Small intestine (tissue), 7 donors: ENCODE measurements at regions not wholly inside any gene's neighbourhood (a gene's known extent, or its start where the extent isn't known, plus 50 kb on each side); places are given as distances from the start of the nearest gene placed in this dataset.

Experiments used
- DNase-seq, 2 donors: peaks; one replicate each; pipeline versions ENCODE4 v3.0.0 to v3.0.0-alpha.2; 2013
- FAIRE-seq: peaks from 2 replicates; lab custom pipeline; 2012; peaks lifted over from hg19 to GRCh38; lab: Jason Lieb, UNC
- H3K27ac ChIP-seq, 3 donors: one replicate each; pipeline ENCODE4 v1.5.1; 2013; ENCODE audit warnings: low read length in 2 of 3, mild to moderate bottlenecking in 2 of 3, control low read depth in 1 of 3, inconsistent platforms in 1 of 3, low read depth in 1 of 3, moderate library complexity in 1 of 3
- H3K27me3 ChIP-seq, 3 donors: one replicate each; pipeline ENCODE4 v1.6.1; 2013; ENCODE audit warnings: low read length in 3 of 3, inconsistent platforms in 1 of 3; ENCODE audit not compliant: control insufficient read depth in 3 of 3, insufficient read depth in 3 of 3
- H3K36me3 ChIP-seq, 3 donors: one replicate each; pipeline ENCODE4 v1.6.1; 2013; ENCODE audit warnings: low read length in 3 of 3, inconsistent platforms in 1 of 3, low read depth in 1 of 3, mild to moderate bottlenecking in 1 of 3, moderate library complexity in 1 of 3; ENCODE audit not compliant: control insufficient read depth in 3 of 3, insufficient read depth in 2 of 3
- H3K4me1 ChIP-seq, 3 donors: one replicate each; pipeline ENCODE4 v1.6.1; 2013; ENCODE audit warnings: low read length in 2 of 3, inconsistent platforms in 1 of 3, low read depth in 1 of 3, mild to moderate bottlenecking in 1 of 3, moderate library complexity in 1 of 3; ENCODE audit not compliant: control insufficient read depth in 3 of 3, insufficient read depth in 2 of 3
- H3K4me3 ChIP-seq, 3 donors: one replicate each; pipeline ENCODE4 v1.5.1; 2013; ENCODE audit warnings: low read length in 3 of 3, control low read depth in 1 of 3, inconsistent platforms in 1 of 3, low read depth in 1 of 3, mild to moderate bottlenecking in 1 of 3, moderate library complexity in 1 of 3
- H3K9me3 ChIP-seq, 2 donors: one replicate each; pipeline ENCODE4 v1.6.1; 2013; ENCODE audit warnings: low read depth in 1 of 2, low read length in 1 of 2; ENCODE audit not compliant: control insufficient read depth in 2 of 2, insufficient read depth in 1 of 2
- WGBS, 3 donors: extraction: QIAGEN DNeasy Blood & Tissue Kit; methylation state at CpG; one replicate each; pipeline ENCODE4 v1.1.7; 2013; 5-methylcytosine and 5-hydroxymethylcytosine counted together
- donor health status: healthy with polysubstance abuse.
- donor health status: control.
- donor health status: control.
- donor health status: Bipolar disorder and iron deficiency.
- donor health status: healthy.

DNA sequence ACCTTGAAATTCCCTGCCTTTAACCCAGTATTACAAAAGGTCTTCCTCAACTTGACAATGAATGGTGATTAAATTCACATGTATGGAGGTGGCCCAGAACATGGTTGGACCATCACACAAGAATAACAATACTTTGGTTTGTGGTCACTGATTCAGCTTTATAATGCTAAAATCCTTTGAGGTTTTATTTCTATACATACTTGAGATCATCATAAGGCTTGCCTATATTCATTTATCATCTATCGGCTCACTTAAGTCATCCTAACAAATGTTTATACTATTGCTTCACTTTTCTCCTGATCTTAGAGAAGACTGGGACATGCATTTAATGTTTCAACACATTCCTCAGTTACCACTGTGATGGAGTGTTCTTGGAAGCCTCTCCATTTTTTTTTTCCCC lies 191.3 kb downstream of the DMAC1 start:
- H3K36me3 ChIP-seq: no peaks in the 10 kb centered on the region
- FAIRE-seq (no peak), DNase-seq (no peak)
- no peak overlapping the region for H3K27ac ChIP-seq
- H3K9me3 ChIP-seq: no peaks in the 10 kb centered on the region
- H3K4me3 ChIP-seq: no peak overlapping the region
- H3K4me1 ChIP-seq: no peaks in the 10 kb centered on the region
- no peaks in the 10 kb centered on the region for H3K27me3 ChIP-seq
- WGBS, 3 donors: 73 to 93% (median 77%) methylated on average over 1 of the region's 1 CpG

DNA sequence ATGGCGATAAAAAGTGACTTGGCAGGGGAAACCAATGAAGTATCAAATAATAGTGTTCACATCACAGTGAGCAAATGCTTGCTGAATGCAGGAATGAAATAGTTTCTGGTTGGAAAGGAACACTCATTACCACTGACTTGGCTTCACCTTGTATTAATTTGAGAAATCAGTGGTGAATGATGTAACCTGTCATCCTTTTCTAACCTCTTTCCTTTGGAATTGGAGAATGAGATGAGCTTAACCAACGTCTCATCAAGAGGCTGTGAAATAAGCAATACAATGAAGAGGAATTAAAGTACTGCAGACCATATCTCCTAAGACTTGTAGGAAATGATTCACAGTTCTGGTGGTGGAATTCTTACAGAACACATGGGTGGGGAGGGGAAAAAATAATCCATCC lies 192.2 kb downstream of the DMAC1 start:
- no peaks in the 10 kb centered on the region for H3K4me1 ChIP-seq
- no peak overlapping the region for H3K4me3 ChIP-seq
- H3K9me3 ChIP-seq: no peaks in the 10 kb centered on the region
- no peaks in the 10 kb centered on the region for H3K27me3 ChIP-seq
- no peak for FAIRE-seq
- 27 to 40% (median 32%) methylated on average over 2 of the region's 2 CpGs for WGBS, 3 donors
- H3K27ac ChIP-seq: no peak overlapping the region
- no peak for DNase-seq
- H3K36me3 ChIP-seq: no peaks in the 10 kb centered on the region

DNA sequence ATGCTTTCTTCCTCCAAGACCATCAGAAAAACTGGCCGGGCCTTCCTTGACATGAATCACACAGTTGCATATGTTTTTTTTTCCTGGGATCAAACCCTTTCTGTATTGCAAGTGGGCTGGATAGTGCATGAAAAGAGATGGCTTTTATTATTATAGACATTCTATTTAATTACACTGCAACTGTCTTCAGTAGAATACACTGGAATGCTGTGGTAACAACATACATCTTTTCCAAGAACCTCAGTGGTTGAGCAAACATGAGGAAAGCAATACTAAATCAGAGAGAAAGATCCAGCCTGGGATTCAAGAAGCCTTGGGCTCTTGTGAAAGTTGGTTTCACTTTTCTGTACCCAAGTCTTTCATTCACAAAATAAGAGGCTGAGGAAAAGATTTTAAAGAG lies 193.0 kb downstream of the DMAC1 start:
- DNase-seq: no peak
- Histone ChIP-seq H3K4me1 (no peaks in the 10 kb centered on the region), H3K27me3 (no peaks in the 10 kb centered on the region), H3K36me3 (no peaks in the 10 kb centered on the region), H3K9me3 (no peaks in the 10 kb centered on the region), H3K27ac (no peak overlapping the region), H3K4me3 (no peak overlapping the region)
- WGBS, 3 donors: 79 to 85% (median 80%) methylated on average over 1 of the region's 1 CpG
- FAIRE-seq: no peak

- no peaks in the 10 kb centered on the region for H3K36me3 ChIP-seq
- no peaks in the 10 kb centered on the region for H3K4me1 ChIP-seq
- WGBS, 3 donors: 79 to 90% (median 89%) methylated on average over 2 of the region's 2 CpGs
- no peak for DNase-seq
- H3K4me3 ChIP-seq: no peak overlapping the region
- FAIRE-seq: no peak
- no peaks in the 10 kb centered on the region for H3K9me3 ChIP-seq
- no peak overlapping the region for H3K27ac ChIP-seq
- H3K27me3 ChIP-seq: no peaks in the 10 kb centered on the region
These were observed 197.8 kb downstream of the DMAC1 start for GRCh38 chr9:7601739-7602138.

DNA sequence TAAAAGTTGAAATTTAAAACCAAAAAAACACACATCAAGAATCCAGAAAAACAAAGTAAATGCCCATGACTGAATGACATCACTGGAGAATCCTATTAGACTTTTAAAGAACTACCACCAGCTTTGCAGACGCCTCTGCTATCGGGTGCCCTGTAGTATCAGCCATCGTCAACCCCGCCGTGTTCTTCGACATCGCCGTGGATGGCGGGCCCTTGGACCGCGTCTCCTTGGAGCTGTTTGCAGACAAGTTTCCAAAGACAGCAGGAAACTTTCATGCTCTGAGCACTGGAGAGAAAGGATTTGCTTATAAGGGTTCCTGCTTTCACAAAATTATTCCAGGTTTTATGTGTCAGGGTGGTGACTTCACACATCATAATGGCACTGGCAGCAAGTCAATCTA lies 201.9 kb downstream of the DMAC1 start:
- Histone ChIP-seq H3K9me3 (peaks cover 0 to 4% of the 10 kb centered on the region in 2 donors), H3K27ac (no peak overlapping the region), H3K4me3 (no peak overlapping the region), H3K36me3 (no peaks in the 10 kb centered on the region), H3K27me3 (no peaks in the 10 kb centered on the region), H3K4me1 (no peaks in the 10 kb centered on the region)
- WGBS, 3 donors: 97 to 98% (median 98%) methylated on average over 11 of the region's 11 CpGs
- DNase-seq: no peak
- FAIRE-seq: no peak

DNA sequence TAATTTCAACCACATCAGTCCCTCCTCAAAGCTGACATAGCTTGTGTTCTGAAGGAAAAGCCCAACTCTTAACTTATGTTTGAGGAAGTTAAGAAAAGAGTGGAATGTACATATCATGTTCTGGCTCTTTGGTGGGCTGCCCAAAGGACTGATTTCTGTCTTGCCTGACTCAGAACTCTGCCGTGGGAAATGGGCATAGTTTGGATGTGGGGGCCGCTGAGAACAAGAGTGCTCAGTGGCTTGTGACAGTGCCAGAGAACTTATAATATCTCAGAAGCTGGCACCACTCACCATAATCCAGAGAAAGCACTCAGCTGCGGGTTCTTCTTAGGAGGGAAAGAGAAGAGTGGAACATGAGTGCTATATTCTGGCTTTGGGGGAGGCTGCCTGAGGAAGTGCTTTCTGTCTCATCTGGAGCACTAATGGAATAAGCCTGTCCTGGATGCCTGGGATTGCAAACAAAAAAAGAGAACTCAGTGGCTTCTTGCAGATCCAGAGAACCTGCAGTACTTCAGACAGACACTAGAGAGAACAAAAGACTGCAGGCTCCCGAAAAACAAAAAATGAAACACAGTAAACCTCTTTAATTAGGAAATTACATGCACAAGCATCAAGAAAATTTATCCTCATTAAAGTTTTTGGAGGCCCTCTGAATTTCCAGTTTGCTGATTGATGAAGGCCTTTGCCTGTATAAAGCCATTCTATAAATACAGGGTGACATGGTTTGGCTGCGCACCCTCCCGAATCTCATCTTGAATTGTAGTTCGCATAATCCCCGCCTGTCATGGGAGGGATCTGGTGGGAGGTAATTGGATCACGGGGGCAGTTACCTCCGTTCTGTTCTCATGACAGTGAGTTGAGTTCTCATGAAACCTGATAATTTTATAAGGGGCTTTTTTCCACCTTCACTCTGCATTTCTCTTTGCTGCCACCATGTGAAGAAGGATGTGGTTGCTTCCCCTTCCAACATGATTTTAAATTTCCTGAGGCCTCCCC lies 207.0 kb downstream of the DMAC1 start:
- Histone ChIP-seq H3K4me3 (no peak overlapping the region), H3K27ac (no peak overlapping the region), H3K27me3 (no peaks in the 10 kb centered on the region), H3K4me1 (no peaks in the 10 kb centered on the region), H3K9me3 (peaks cover 0 to 4% of the 10 kb centered on the region in 2 donors), H3K36me3 (no peaks in the 10 kb centered on the region)
- WGBS, 3 donors: 70 to 79% (median 74%) methylated on average over 10 of the region's 10 CpGs
- DNase-seq (no peak), FAIRE-seq (no peak)

DNA sequence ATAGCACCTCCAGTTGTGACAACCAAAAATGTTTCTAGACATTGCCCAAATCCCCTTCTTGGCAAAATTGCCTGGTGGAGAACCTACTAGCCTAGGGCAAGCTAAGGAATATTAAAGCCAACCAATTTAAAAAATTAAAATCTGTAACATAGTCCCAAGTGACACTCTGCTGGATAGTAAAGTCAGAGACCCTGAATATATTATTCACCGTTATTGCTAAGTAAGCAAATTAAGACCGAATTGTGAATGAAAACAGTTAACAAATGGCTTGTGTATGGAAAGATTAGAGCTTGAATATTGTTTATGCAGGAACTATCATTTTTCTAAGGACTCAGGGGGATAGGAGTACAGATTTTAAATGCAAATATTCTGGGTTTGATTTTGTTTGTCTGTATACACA lies 208.1 kb downstream of the DMAC1 start:
- Histone ChIP-seq H3K36me3 (no peaks in the 10 kb centered on the region), H3K27me3 (no peaks in the 10 kb centered on the region), H3K27ac (no peak overlapping the region), H3K4me3 (no peak overlapping the region), H3K4me1 (no peaks in the 10 kb centered on the region), H3K9me3 (peaks cover 0 to 4% of the 10 kb centered on the region in 2 donors)
- WGBS, 3 donors: 77 to 80% (median 77%) methylated on average over 2 of the region's 2 CpGs
- FAIRE-seq: no peak
- DNase-seq: no peak

DNA sequence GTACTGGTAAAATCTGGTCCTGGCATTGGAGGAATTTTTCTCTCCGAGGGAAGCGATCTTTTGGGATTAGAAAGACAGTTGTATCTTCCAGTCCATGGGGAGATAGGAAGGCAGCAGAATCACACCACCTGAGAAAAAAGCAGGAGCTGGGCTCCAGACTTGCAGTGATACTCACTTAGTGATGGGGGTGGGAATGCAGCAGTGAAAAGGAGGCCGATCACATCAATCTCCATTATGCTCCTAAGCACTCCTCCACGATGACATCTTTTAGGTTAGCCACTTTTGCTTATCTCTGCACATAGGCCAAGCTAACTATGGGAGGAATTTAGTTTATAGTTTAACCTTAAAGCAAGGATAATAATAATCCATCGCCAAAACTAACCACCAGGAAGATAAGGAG lies 219.0 kb downstream of the DMAC1 start:
- H3K4me3 ChIP-seq: no peak overlapping the region
- no peaks in the 10 kb centered on the region for H3K4me1 ChIP-seq
- H3K36me3 ChIP-seq: no peaks in the 10 kb centered on the region
- H3K27me3 ChIP-seq: no peaks in the 10 kb centered on the region
- DNase-seq (no peak), FAIRE-seq (no peak)
- H3K27ac ChIP-seq: no peak overlapping the region
- 55 to 74% (median 67%) methylated on average over 5 of the region's 5 CpGs for WGBS, 3 donors
- no peaks in the 10 kb centered on the region for H3K9me3 ChIP-seq
